Neural cell (in vitro differentiated cells): ENCODE measurements at regions not wholly inside any gene's neighbourhood (a gene's known extent, or its start where the extent isn't known, plus 50 kb on each side); places are given as distances from the start of the nearest gene placed in this dataset.

Experiments used
- H2AFZ ChIP-seq: fragments of 200-600, 300-800 bp; sonication (generic), shearing (Covaris generic); 2 replicates; pipeline ENCODE4 v1.6.0; 2014; ENCODE audit warnings: low read depth, mild to moderate bottlenecking, antibody characterized with exemption, low read length, moderate library complexity
- H3F3A ChIP-seq: fragments of 200-600 bp; shearing (Covaris generic); 2 replicates; pipeline ENCODE4 v1.6.1; 2016; ENCODE audit warnings: mild to moderate bottlenecking, moderate library complexity, mixed read lengths, antibody characterized with exemption, low read length; ENCODE audit not compliant: insufficient read depth, poor library complexity, severe bottlenecking
- H3K27ac ChIP-seq: fragments of 200-600, 300-800 bp; sonication (generic), shearing (Covaris generic); 2 replicates; pipeline ENCODE4 v1.5.1; 2014; ENCODE audit warnings: mild to moderate bottlenecking, low read length, moderate library complexity
- H3K27me3 ChIP-seq: fragments of 300-800, 200-600 bp; sonication (generic), shearing (Covaris generic); 2 replicates; pipeline ENCODE4 v1.6.0; 2014; ENCODE audit warnings: mild to moderate bottlenecking, low read depth, low read length, moderate library complexity; ENCODE audit not compliant: insufficient read depth
- H3K36me3 ChIP-seq: fragments of 300-800, 200-600 bp; sonication (generic), shearing (Covaris generic); 2 replicates; pipeline ENCODE4 v1.5.1; 2014; ENCODE audit warnings: mild to moderate bottlenecking, antibody characterized with exemption, low read length, moderate library complexity; ENCODE audit not compliant: insufficient read depth
- H3K4me2 ChIP-seq: fragments of 300-800, 200-600 bp; sonication (generic), shearing (Covaris generic); 2 replicates; pipeline ENCODE4 v1.6.0; 2014; ENCODE audit warnings: mild to moderate bottlenecking, low read length
- H3K4me3 ChIP-seq: fragments of 300-800, 200-600 bp; sonication (generic), shearing (Covaris generic); 2 replicates; pipeline ENCODE4 v1.5.1; 2014; ENCODE audit warnings: mild to moderate bottlenecking, low read length, moderate library complexity
- H3K79me2 ChIP-seq: fragments of 200-600 bp; shearing (Covaris generic); replicated peaks from 2 replicates; pipeline ENCODE4 v1.6.0; 2014; ENCODE audit warnings: mild to moderate bottlenecking, low read length, moderate library complexity; ENCODE audit not compliant: insufficient read depth
- H3K9ac ChIP-seq: fragments of 300-800, 200-600 bp; sonication (generic), shearing (Covaris generic); 2 replicates; pipeline ENCODE4 v1.6.1; 2016; ENCODE audit warnings: mild to moderate bottlenecking, low read length, mixed read lengths
- H3K9me2 ChIP-seq: fragments of 200-600 bp; shearing (Covaris generic); 2 replicates; pipeline ENCODE4 v1.6.1; 2016; ENCODE audit warnings: mild to moderate bottlenecking, low read length, mixed read lengths; ENCODE audit not compliant: insufficient read depth
- H3K9me3 ChIP-seq: fragments of 200-600, 300-800 bp; sonication (generic), shearing (Covaris generic); 2 replicates; pipeline ENCODE4 v1.6.1; 2016; ENCODE audit warnings: mild to moderate bottlenecking, mixed run types, low read length, moderate library complexity, mixed read lengths
- H4K20me1 ChIP-seq: fragments of 200-600 bp; shearing (Covaris generic); 2 replicates; pipeline ENCODE4 v1.6.1; 2016; ENCODE audit warnings: mild to moderate bottlenecking, mixed run types; ENCODE audit not compliant: insufficient read depth
- EP300 ChIP-seq: fragments of 450-650 bp; conservative IDR thresholded peaks from 2 replicates; pipeline ENCODE4 v1.6.1; 2014; ENCODE audit warnings: antibody characterized with exemption, mild to moderate bottlenecking, moderate library complexity; ENCODE audit not compliant: poor library complexity, severe bottlenecking
- EZH2 ChIP-seq: fragments of 200-600, 300-800 bp; shearing (Covaris generic), sonication (generic); IDR thresholded peaks from 2 replicates; pipeline ENCODE4 v1.6.1; 2014; ENCODE audit warnings: antibody characterized with exemption, low read length, borderline replicate concordance, mild to moderate bottlenecking; ENCODE audit not compliant: insufficient read depth, poor library complexity, severe bottlenecking
- MXI1 ChIP-seq: fragments of 450-650 bp; conservative IDR thresholded peaks from 2 replicates; pipeline ENCODE4 v1.6.1; 2014; ENCODE audit warnings: antibody characterized with exemption, mild to moderate bottlenecking; ENCODE audit not compliant: poor library complexity, severe bottlenecking
- POLR2AphosphoS5 ChIP-seq: IDR thresholded peaks from 2 replicates; pipeline ENCODE4 v1.6.1; 2012
- RAD21 ChIP-seq: fragments of 450-650 bp; conservative IDR thresholded peaks from 2 replicates; pipeline ENCODE4 v1.6.1; 2014; ENCODE audit warnings: antibody characterized with exemption, mild to moderate bottlenecking, moderate library complexity
- SMC3 ChIP-seq: fragments of 450-650 bp; conservative IDR thresholded peaks from 2 replicates; pipeline ENCODE4 v1.6.1; 2014; ENCODE audit warnings: antibody characterized with exemption, mild to moderate bottlenecking, moderate library complexity; ENCODE audit not compliant: poor library complexity
- TAF1 ChIP-seq: IDR thresholded peaks from 2 replicates; pipeline ENCODE4 v1.6.1; 2012; ENCODE audit warnings: low read depth
- TF ChIP-seq, protein P1 (sequence below): fragments of 450-650 bp; IDR thresholded peaks from 2 replicates; pipeline ENCODE4 v1.5.1; 2014; ENCODE audit warnings: antibody characterized with exemption, mild to moderate bottlenecking, moderate library complexity; ENCODE audit not compliant: poor library complexity, severe bottlenecking
- TF ChIP-seq, protein P2 (sequence below): IDR thresholded peaks from 2 replicates; pipeline ENCODE4 v1.6.1; 2012; ENCODE audit warnings: borderline replicate concordance

- H3K79me2 ChIP-seq: no peaks in the 10 kb centered on the region
- no peaks in the 10 kb centered on the region for H3K9me3 ChIP-seq
- H3K27me3 ChIP-seq: no peaks in the 10 kb centered on the region
- H3K36me3 ChIP-seq: no peaks in the 10 kb centered on the region
- no peak overlapping the region for H3K27ac ChIP-seq
- no peaks in the 10 kb centered on the region for H3K9me2 ChIP-seq
- H3F3A ChIP-seq: no peaks in the 10 kb centered on the region
- H2AFZ ChIP-seq: no peak overlapping the region
- H3K4me3 ChIP-seq: no peak overlapping the region
- H4K20me1 ChIP-seq: no peaks in the 10 kb centered on the region
- H3K4me2 ChIP-seq: no peak overlapping the region
- H3K9ac ChIP-seq: no peak overlapping the region
- no peak for TF ChIP-seq SMC3
- TF ChIP-seq EZH2: no peak
- no peak for TF ChIP-seq EP300
- TF ChIP-seq, protein P1, sequence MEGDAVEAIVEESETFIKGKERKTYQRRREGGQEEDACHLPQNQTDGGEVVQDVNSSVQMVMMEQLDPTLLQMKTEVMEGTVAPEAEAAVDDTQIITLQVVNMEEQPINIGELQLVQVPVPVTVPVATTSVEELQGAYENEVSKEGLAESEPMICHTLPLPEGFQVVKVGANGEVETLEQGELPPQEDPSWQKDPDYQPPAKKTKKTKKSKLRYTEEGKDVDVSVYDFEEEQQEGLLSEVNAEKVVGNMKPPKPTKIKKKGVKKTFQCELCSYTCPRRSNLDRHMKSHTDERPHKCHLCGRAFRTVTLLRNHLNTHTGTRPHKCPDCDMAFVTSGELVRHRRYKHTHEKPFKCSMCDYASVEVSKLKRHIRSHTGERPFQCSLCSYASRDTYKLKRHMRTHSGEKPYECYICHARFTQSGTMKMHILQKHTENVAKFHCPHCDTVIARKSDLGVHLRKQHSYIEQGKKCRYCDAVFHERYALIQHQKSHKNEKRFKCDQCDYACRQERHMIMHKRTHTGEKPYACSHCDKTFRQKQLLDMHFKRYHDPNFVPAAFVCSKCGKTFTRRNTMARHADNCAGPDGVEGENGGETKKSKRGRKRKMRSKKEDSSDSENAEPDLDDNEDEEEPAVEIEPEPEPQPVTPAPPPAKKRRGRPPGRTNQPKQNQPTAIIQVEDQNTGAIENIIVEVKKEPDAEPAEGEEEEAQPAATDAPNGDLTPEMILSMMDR: no peak
- no peak for TF ChIP-seq TAF1
- TF ChIP-seq RAD21: no peak
- TF ChIP-seq MXI1: no peak
- TF ChIP-seq, protein P2, sequence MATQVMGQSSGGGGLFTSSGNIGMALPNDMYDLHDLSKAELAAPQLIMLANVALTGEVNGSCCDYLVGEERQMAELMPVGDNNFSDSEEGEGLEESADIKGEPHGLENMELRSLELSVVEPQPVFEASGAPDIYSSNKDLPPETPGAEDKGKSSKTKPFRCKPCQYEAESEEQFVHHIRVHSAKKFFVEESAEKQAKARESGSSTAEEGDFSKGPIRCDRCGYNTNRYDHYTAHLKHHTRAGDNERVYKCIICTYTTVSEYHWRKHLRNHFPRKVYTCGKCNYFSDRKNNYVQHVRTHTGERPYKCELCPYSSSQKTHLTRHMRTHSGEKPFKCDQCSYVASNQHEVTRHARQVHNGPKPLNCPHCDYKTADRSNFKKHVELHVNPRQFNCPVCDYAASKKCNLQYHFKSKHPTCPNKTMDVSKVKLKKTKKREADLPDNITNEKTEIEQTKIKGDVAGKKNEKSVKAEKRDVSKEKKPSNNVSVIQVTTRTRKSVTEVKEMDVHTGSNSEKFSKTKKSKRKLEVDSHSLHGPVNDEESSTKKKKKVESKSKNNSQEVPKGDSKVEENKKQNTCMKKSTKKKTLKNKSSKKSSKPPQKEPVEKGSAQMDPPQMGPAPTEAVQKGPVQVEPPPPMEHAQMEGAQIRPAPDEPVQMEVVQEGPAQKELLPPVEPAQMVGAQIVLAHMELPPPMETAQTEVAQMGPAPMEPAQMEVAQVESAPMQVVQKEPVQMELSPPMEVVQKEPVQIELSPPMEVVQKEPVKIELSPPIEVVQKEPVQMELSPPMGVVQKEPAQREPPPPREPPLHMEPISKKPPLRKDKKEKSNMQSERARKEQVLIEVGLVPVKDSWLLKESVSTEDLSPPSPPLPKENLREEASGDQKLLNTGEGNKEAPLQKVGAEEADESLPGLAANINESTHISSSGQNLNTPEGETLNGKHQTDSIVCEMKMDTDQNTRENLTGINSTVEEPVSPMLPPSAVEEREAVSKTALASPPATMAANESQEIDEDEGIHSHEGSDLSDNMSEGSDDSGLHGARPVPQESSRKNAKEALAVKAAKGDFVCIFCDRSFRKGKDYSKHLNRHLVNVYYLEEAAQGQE: no peak
Observed at GRCh38 chr2:82690757-82691411, 1768.2 kb downstream of the SUCLG1 start.

- TF ChIP-seq POLR2AphosphoS5: no peak
- TF ChIP-seq EZH2: no peak
- no peaks in the 10 kb centered on the region for H3F3A ChIP-seq
- no peaks in the 10 kb centered on the region for H3K79me2 ChIP-seq
- H2AFZ ChIP-seq: no peak overlapping the region
- H3K4me3 ChIP-seq: no peak overlapping the region
- H3K9me3 ChIP-seq: no peaks in the 10 kb centered on the region
- no peak overlapping the region for H3K9ac ChIP-seq
- H3K9me2 ChIP-seq: no peaks in the 10 kb centered on the region
- H3K4me2 ChIP-seq: no peak overlapping the region
- no peaks in the 10 kb centered on the region for H3K27me3 ChIP-seq
- H3K27ac ChIP-seq: peak overlapping the region; percentile 38
- no peaks in the 10 kb centered on the region for H4K20me1 ChIP-seq
- H3K36me3 ChIP-seq: no peaks in the 10 kb centered on the region
Observed at GRCh38 chr2:82675186-82675585, 1783.9 kb downstream of the SUCLG1 start.
